ENCODE measurements at regions not wholly inside any gene's neighbourhood (a gene's known extent, or its start where the extent isn't known, plus 50 kb on each side); places are given as distances from the start of the nearest gene placed in this dataset.

GRCh38 chr1:103945774-103946173 lies 196.1 kb downstream of the AMY1C start:
- TF ChIP-seq CTCF (IDR thresholded peaks at IDR 0.05), result no peak
- no peak for TF ChIP-seq ZFX (IDR thresholded peaks at IDR 0.05; ENCODE audit: borderline replicate concordance)
